K562 (cell line): ENCODE measurements at regions not wholly inside any gene's neighbourhood (a gene's known extent, or its start where the extent isn't known, plus 50 kb on each side); places are given as distances from the start of the nearest gene placed in this dataset.

ENCODE experiments used
- AFF1 ChIP-seq, 2 experiments: fragments of 450-650 bp; IDR thresholded peaks; 2 replicates each; pipeline ENCODE4 v1.6.1; 2018; ENCODE audit warnings: mild to moderate bottlenecking in 2 of 2, low read depth in 1 of 2; ENCODE audit not compliant: partially characterized antibody in 2 of 2
- FOXK2 ChIP-seq, 2 experiments: fragments of 450-650 bp; IDR thresholded peaks in 1 of 2; conservative IDR thresholded peaks in 1 of 2; 2 replicates each; pipeline ENCODE4 v1.6.1; 2016; ENCODE audit warnings: low read depth in 2 of 2, mild to moderate bottlenecking in 1 of 2
- GTF2A2 ChIP-seq: IDR thresholded peaks from 2 replicates; pipeline ENCODE4 v1.6.1; 2016; ENCODE audit warnings: mild to moderate bottlenecking, missing genetic modification characterization, missing compliant biosample characterization
- HDAC2 ChIP-seq: fragments of 450-650 bp; IDR thresholded peaks from 2 replicates; pipeline ENCODE4 v1.6.1; 2016; ENCODE audit warnings: mild to moderate bottlenecking
- IFI16 ChIP-seq: fragments of 250-450 bp; sonication (Bioruptor Pico); IDR thresholded peaks from 2 replicates; pipeline ENCODE4 v2.1.2; 2022; ENCODE audit warnings: mild to moderate bottlenecking, inconsistent platforms
- KLF1 ChIP-seq: fragments of 450-650 bp; IDR thresholded peaks from 2 replicates; pipeline ENCODE4 v1.6.1; 2016; ENCODE audit warnings: missing genetic modification characterization, missing compliant biosample characterization
- NCOR1 ChIP-seq: fragments of 450-650 bp; IDR thresholded peaks from 2 replicates; pipeline ENCODE4 v1.6.1; 2016; ENCODE audit warnings: mild to moderate bottlenecking, moderate library complexity
- PBX2 ChIP-seq, 2 experiments: IDR thresholded peaks in 1 of 2; conservative IDR thresholded peaks in 1 of 2; 2 replicates each; pipeline ENCODE4 v1.6.1; 2016; ENCODE audit warnings: low read depth in 2 of 2, mild to moderate bottlenecking in 1 of 2, missing compliant biosample characterization in 1 of 2, missing genetic modification characterization in 1 of 2, moderate library complexity in 1 of 2
- RBM25 ChIP-seq: fragments of 200-400 bp; formaldehyde crosslinking; IDR thresholded peaks from 2 replicates; pipeline ENCODE4 v1.6.1; 2018; ENCODE audit warnings: low read length, low read depth, moderate library complexity; ENCODE audit not compliant: severe bottlenecking
- STAT5A ChIP-seq: IDR thresholded peaks from 2 replicates; pipeline ENCODE4 v1.6.1; 2012; ENCODE audit warnings: low read length, inconsistent platforms, borderline replicate concordance
- SUPT5H ChIP-seq: fragments of 450-650 bp; IDR thresholded peaks from 2 replicates; pipeline ENCODE4 v1.6.1; 2016
- ZBED1 ChIP-seq: IDR thresholded peaks from 2 replicates; pipeline ENCODE4 v1.6.1; 2014
- ZBTB43 ChIP-seq: sonication (generic); formaldehyde crosslinking; IDR thresholded peaks from 2 replicates; pipeline ENCODE4 v1.8.0; 2023; ENCODE audit warnings: mild to moderate bottlenecking, missing genetic modification reagents
- ZNF592 ChIP-seq: fragments of 450-650 bp; IDR thresholded peaks from 2 replicates; pipeline ENCODE4 v1.6.1; 2017; ENCODE audit warnings: antibody characterized with exemption, mild to moderate bottlenecking

GRCh38 chr6:146881228-146882181 lies 282.7 kb downstream of the ADGB start (continued):
- peak; percentile 82 for TF ChIP-seq ZNF592
- 0 out of 2 replicates have a peak, but pooled peaks have one; percentile 17 for TF ChIP-seq STAT5A
- TF ChIP-seq GTF2A2 (tag), result 0 out of 2 replicates have a peak, but pooled peaks have one; percentile 26
- no peak for TF ChIP-seq IFI16 (CRISPR knock-in tag)
- TF ChIP-seq PBX2 (CRISPR knock-in tag; IDR thresholded peaks at IDR 0.05; ENCODE audit: low read depth), result no peak
- TF ChIP-seq PBX2 (tag; conservative IDR thresholded peaks at IDR 0.05; ENCODE audit: low read depth), result peak; percentile 26
- no peak for TF ChIP-seq ZBED1
- peak; percentile 63 to 65; a peak in 3 of 4 replicates for TF ChIP-seq FOXK2 (conservative IDR thresholded peaks at IDR 0.05 in 1 of 2, IDR thresholded peaks at IDR 0.05 in 1 of 2; ENCODE audit: low read depth in 2 of 2)
- TF ChIP-seq SUPT5H, result no peak
- TF ChIP-seq ZBTB43, result no peak
- no peak for TF ChIP-seq KLF1
- no peak for TF ChIP-seq RBM25
- no peak for TF ChIP-seq HDAC2
- TF ChIP-seq NCOR1, result peak; percentile 14; the same call in 1 of the 2 replicates
- TF ChIP-seq AFF1 (IDR thresholded peaks at IDR 0.05; ENCODE audit: low read depth in 1 of 2, partially characterized antibody in 2 of 2), result peak; percentile 19 to 31
